HCT116 (cell line): ENCODE measurements at regions not wholly inside any gene's neighbourhood (a gene's known extent, or its start where the extent isn't known, plus 50 kb on each side); places are given as distances from the start of the nearest gene placed in this dataset.

Source experiments
- CTCF ChIP-seq, 3 experiments: fragments of 200-600 bp in 1 of 3; sonication (generic) in 1 of 3; IDR thresholded peaks in 2 of 3; conservative IDR thresholded peaks in 1 of 3; 2 replicates each; pipeline ENCODE4 v1.5.1; 2012 to 2017; ENCODE audit warnings: low read depth in 2 of 3, low read length in 2 of 3, antibody characterized with exemption in 1 of 3, borderline replicate concordance in 1 of 3, control low read depth in 1 of 3, mild to moderate bottlenecking in 1 of 3, mixed read lengths in 1 of 3, mixed run types in 1 of 3, moderate library complexity in 1 of 3; ENCODE audit not compliant: insufficient read depth in 1 of 3
- EZH2 ChIP-seq: fragments of 200-600 bp; sonication (generic); IDR thresholded peaks from 2 replicates; pipeline ENCODE4 v1.6.1; 2017; ENCODE audit warnings: antibody characterized with exemption, mixed run types
- EZH2phosphoT487 ChIP-seq: fragments of 200-600 bp; IDR thresholded peaks from 2 replicates; pipeline ENCODE4 v1.6.1; 2018; ENCODE audit warnings: antibody characterized with exemption, borderline replicate concordance
- MAX ChIP-seq: IDR thresholded peaks from 2 replicates; pipeline ENCODE4 v1.6.1; 2012
- POLR2A ChIP-seq: IDR thresholded peaks from 2 replicates; pipeline ENCODE4 v1.7.0; 2011; ENCODE audit warnings: borderline replicate concordance; ENCODE audit not compliant: insufficient read depth, insufficient read length; ENCODE audit errors: extremely low read depth
- POLR2AphosphoS5 ChIP-seq: IDR thresholded peaks from 2 replicates; pipeline ENCODE4 v1.6.1; 2011; ENCODE audit warnings: mild to moderate bottlenecking, low read depth, low read length, moderate library complexity
- RAD21 ChIP-seq: IDR thresholded peaks from 2 replicates; pipeline ENCODE4 v1.6.1; 2012; ENCODE audit warnings: low read depth, mild to moderate bottlenecking
- REST ChIP-seq: IDR thresholded peaks from 2 replicates; pipeline ENCODE4 v1.6.1; 2012; ENCODE audit warnings: low read depth
- SIN3A ChIP-seq: IDR thresholded peaks from 2 replicates; pipeline ENCODE4 v1.6.1; 2012; ENCODE audit warnings: low read depth
- SP1 ChIP-seq: IDR thresholded peaks from 2 replicates; pipeline ENCODE4 v1.6.1; 2012; ENCODE audit warnings: low read depth
- SRF ChIP-seq: IDR thresholded peaks from 2 replicates; pipeline ENCODE4 v1.6.1; 2012; ENCODE audit warnings: low read depth
- ZBTB33 ChIP-seq: IDR thresholded peaks from 2 replicates; pipeline ENCODE4 v1.6.1; 2011; ENCODE audit warnings: mild to moderate bottlenecking, low read length, moderate library complexity; ENCODE audit not compliant: insufficient replicate concordance; ENCODE audit errors: extremely low read depth
- ZFX ChIP-seq: fragments of 450-650 bp; IDR thresholded peaks from 2 replicates; pipeline ENCODE4 v1.6.1; 2017
- ZNF274 ChIP-seq: fragments of 200-500 bp; sonication (Bioruptor generic); IDR thresholded peaks from 2 replicates; pipeline ENCODE4 v1.6.1; 2014; ENCODE audit warnings: mild to moderate bottlenecking, low read depth, low read length, inconsistent platforms

- no peak for TF ChIP-seq CTCF (IDR thresholded peaks at IDR 0.05 in 2 of 3, conservative IDR thresholded peaks at IDR 0.05 in 1 of 3; ENCODE audit: borderline replicate concordance in 1 of 3, insufficient read depth in 1 of 3, low read depth in 2 of 3, low read length in 2 of 3)
- TF ChIP-seq POLR2A: no peak
- no peak for TF ChIP-seq EZH2
- TF ChIP-seq REST: no peak
- no peak for TF ChIP-seq MAX
- TF ChIP-seq ZFX: no peak
- TF ChIP-seq EZH2phosphoT487: no peak
- no peak for TF ChIP-seq ZBTB33
- TF ChIP-seq SIN3A: no peak
- no peak for TF ChIP-seq ZNF274
- TF ChIP-seq RAD21: no peak
- TF ChIP-seq SRF: no peak
- TF ChIP-seq SP1: no peak
- no peak for TF ChIP-seq POLR2AphosphoS5
These were observed 98.9 kb downstream of the LSM3 start for GRCh38 chr3:14277557-14277956.
